ENCODE measurements at regions not wholly inside any gene's neighbourhood (a gene's known extent, or its start where the extent isn't known, plus 50 kb on each side); places are given as distances from the start of the nearest gene placed in this dataset.

- no peaks in the 10 kb centered on the region for H3K27me3 ChIP-seq
- DNase-seq, result no peak
- no peaks in the 10 kb centered on the region for H3K4me1 ChIP-seq
- intact Hi-C loops (cut with DNase I), result no loop called here
- no peaks in the 10 kb centered on the region for H3K9me3 ChIP-seq
- no peak overlapping the region for H3K9ac ChIP-seq (ENCODE audit: low read depth in 2 of 2, low read length in 2 of 2)
- H3K27ac ChIP-seq, result no peak overlapping the region
- no peak for TF ChIP-seq CTCF (IDR thresholded peaks at IDR 0.05)
- H3K36me3 ChIP-seq, result no peaks in the 10 kb centered on the region
- H3K4me3 ChIP-seq, result no peak overlapping the region
Observed at GRCh38 chr2:60025496-60025895, 528.0 kb downstream of the BCL11A start.

- H3K27me3 ChIP-seq, result no peaks in the 10 kb centered on the region
- intact Hi-C loops (cut with DNase I), result no loop called here
- H3K9ac ChIP-seq (ENCODE audit: low read depth in 2 of 2, low read length in 2 of 2), result no peak overlapping the region
- no peak for DNase-seq
- TF ChIP-seq CTCF (IDR thresholded peaks at IDR 0.05), result no peak
- no peaks in the 10 kb centered on the region for H3K4me1 ChIP-seq
- H3K27ac ChIP-seq, result no peak overlapping the region
- no peaks in the 10 kb centered on the region for H3K9me3 ChIP-seq
- H3K36me3 ChIP-seq, result no peaks in the 10 kb centered on the region
- no peak overlapping the region for H3K4me3 ChIP-seq
Observed at GRCh38 chr2:60023256-60023985, 530.0 kb downstream of the BCL11A start.

- no peak overlapping the region for H3K9ac ChIP-seq (ENCODE audit: low read depth in 2 of 2, low read length in 2 of 2)
- intact Hi-C loops (cut with DNase I), result no loop called here
- no peak overlapping the region for H3K4me3 ChIP-seq
- no peaks in the 10 kb centered on the region for H3K36me3 ChIP-seq
- no peaks in the 10 kb centered on the region for H3K27me3 ChIP-seq
- H3K9me3 ChIP-seq, result no peaks in the 10 kb centered on the region
- H3K27ac ChIP-seq, result no peak overlapping the region
- H3K4me1 ChIP-seq, result no peaks in the 10 kb centered on the region
- no peak for DNase-seq
- TF ChIP-seq CTCF (IDR thresholded peaks at IDR 0.05), result no peak
Observed at GRCh38 chr2:60007671-60008070, 545.8 kb downstream of the BCL11A start.

- H3K9ac ChIP-seq (ENCODE audit: low read depth in 2 of 2, low read length in 2 of 2), result no peak overlapping the region
- intact Hi-C loops (cut with DNase I), result no loop called here
- no peaks in the 10 kb centered on the region for H3K36me3 ChIP-seq
- no peak overlapping the region for H3K27ac ChIP-seq
- H3K27me3 ChIP-seq, result no peaks in the 10 kb centered on the region
- H3K9me3 ChIP-seq, result no peaks in the 10 kb centered on the region
- H3K4me3 ChIP-seq, result no peak overlapping the region
- no peak for DNase-seq
- no peak for TF ChIP-seq CTCF (IDR thresholded peaks at IDR 0.05)
- no peaks in the 10 kb centered on the region for H3K4me1 ChIP-seq
Observed at GRCh38 chr2:60003076-60003475, 550.4 kb downstream of the BCL11A start.

- intact Hi-C loops (cut with DNase I), result no loop called here
- Histone ChIP-seq H3K4me3 (no peak overlapping the region), H3K9ac (ENCODE audit: low read depth in 2 of 2, low read length in 2 of 2) (no peak overlapping the region), H3K36me3 (no peaks in the 10 kb centered on the region), H3K27ac (no peak overlapping the region), H3K4me1 (no peaks in the 10 kb centered on the region), H3K27me3 (no peaks in the 10 kb centered on the region), H3K9me3 (no peaks in the 10 kb centered on the region)
- TF ChIP-seq CTCF (IDR thresholded peaks at IDR 0.05), result no peak
- DNase-seq, result no peak
Observed at GRCh38 chr2:60002183-60002867, 551.1 kb downstream of the BCL11A start.
